Smooth muscle cell (in vitro differentiated cells): ENCODE measurements at regions not wholly inside any gene's neighbourhood (a gene's known extent, or its start where the extent isn't known, plus 50 kb on each side); places are given as distances from the start of the nearest gene placed in this dataset.

ENCODE experiments used
- DNase-seq: peaks from one replicate; lab custom pipeline; 2025; ENCODE audit not compliant: unreplicated experiment; lab: John Stamatoyannopoulos, UW
- H2AFZ ChIP-seq: fragments of 200-600 bp; sonication (generic); 2 replicates; pipeline ENCODE4 v1.6.0; 2016; ENCODE audit warnings: antibody characterized with exemption, low read depth, mild to moderate bottlenecking
- H3F3A ChIP-seq: fragments of 200-600 bp; sonication (generic); 2 replicates; pipeline ENCODE4 v1.6.0; 2017; ENCODE audit warnings: antibody characterized with exemption, low read depth
- H3K27ac ChIP-seq: fragments of 200-600 bp; sonication (generic); 2 replicates; pipeline ENCODE4 v1.5.1; 2016; ENCODE audit warnings: low read depth, mild to moderate bottlenecking
- H3K27me3 ChIP-seq: fragments of 200-600 bp; sonication (generic); 2 replicates; pipeline ENCODE4 v1.6.1; 2016; ENCODE audit warnings: low read depth, mild to moderate bottlenecking
- H3K36me3 ChIP-seq: fragments of 200-600 bp; sonication (generic); 2 replicates; pipeline ENCODE4 v1.5.1; 2016; ENCODE audit warnings: low read depth
- H3K4me1 ChIP-seq: fragments of 200-600 bp; sonication (generic); 2 replicates; pipeline ENCODE4 v1.5.1; 2016; ENCODE audit warnings: low read depth
- H3K4me2 ChIP-seq: fragments of 200-600 bp; sonication (generic); 2 replicates; pipeline ENCODE4 v1.6.0; 2016; ENCODE audit warnings: mild to moderate bottlenecking
- H3K4me3 ChIP-seq: fragments of 200-600 bp; sonication (generic); 2 replicates; pipeline ENCODE4 v1.5.1; 2016; ENCODE audit warnings: mild to moderate bottlenecking
- H3K79me2 ChIP-seq: fragments of 200-600 bp; sonication (generic); 2 replicates; pipeline ENCODE4 v1.6.0; 2016; ENCODE audit warnings: low read depth, mild to moderate bottlenecking
- H3K9ac ChIP-seq: fragments of 200-600 bp; sonication (generic); 2 replicates; pipeline ENCODE4 v1.6.0; 2016; ENCODE audit warnings: low read depth
- H3K9me3 ChIP-seq: fragments of 200-600 bp; sonication (generic); replicated peaks from 2 replicates; pipeline ENCODE4 v1.5.1; 2016; ENCODE audit warnings: low read depth
- H4K20me1 ChIP-seq: fragments of 200-600 bp; sonication (generic); 2 replicates; pipeline ENCODE4 v1.6.0; 2016; ENCODE audit warnings: low read depth
- WGBS: methylation state at CpG from one replicate; pipeline ENCODE4 v1.1.7; 2016; ENCODE audit warnings: low lambda C conversion rate; 5-methylcytosine and 5-hydroxymethylcytosine counted together
- TF ChIP-seq, protein P1 (sequence below): fragments of 200-600 bp; sonication (generic); IDR thresholded peaks from 2 replicates; pipeline ENCODE4 v1.5.1; 2017; ENCODE audit warnings: borderline replicate concordance, mild to moderate bottlenecking, antibody characterized with exemption; ENCODE audit not compliant: insufficient read depth, poor library complexity, severe bottlenecking

GRCh38 chr11:32487270-32487669 lies 51.9 kb upstream of the WT1 start:
- Histone ChIP-seq H3F3A (no peaks in the 10 kb centered on the region), H3K4me3 (no peak overlapping the region), H3K79me2 (no peaks in the 10 kb centered on the region), H4K20me1 (no peaks in the 10 kb centered on the region), H3K9me3 (no peaks in the 10 kb centered on the region), H3K36me3 (no peaks in the 10 kb centered on the region), H3K27ac (no peak overlapping the region), H3K9ac (no peak overlapping the region), H3K4me1 (no peaks in the 10 kb centered on the region), H3K27me3 (peaks cover 16% of the 10 kb centered on the region), H3K4me2 (no peak overlapping the region), H2AFZ (no peak overlapping the region)
- 92% methylated on average over 3 of the region's 3 CpGs for WGBS
- no peak for DNase-seq
- TF ChIP-seq, protein P1, sequence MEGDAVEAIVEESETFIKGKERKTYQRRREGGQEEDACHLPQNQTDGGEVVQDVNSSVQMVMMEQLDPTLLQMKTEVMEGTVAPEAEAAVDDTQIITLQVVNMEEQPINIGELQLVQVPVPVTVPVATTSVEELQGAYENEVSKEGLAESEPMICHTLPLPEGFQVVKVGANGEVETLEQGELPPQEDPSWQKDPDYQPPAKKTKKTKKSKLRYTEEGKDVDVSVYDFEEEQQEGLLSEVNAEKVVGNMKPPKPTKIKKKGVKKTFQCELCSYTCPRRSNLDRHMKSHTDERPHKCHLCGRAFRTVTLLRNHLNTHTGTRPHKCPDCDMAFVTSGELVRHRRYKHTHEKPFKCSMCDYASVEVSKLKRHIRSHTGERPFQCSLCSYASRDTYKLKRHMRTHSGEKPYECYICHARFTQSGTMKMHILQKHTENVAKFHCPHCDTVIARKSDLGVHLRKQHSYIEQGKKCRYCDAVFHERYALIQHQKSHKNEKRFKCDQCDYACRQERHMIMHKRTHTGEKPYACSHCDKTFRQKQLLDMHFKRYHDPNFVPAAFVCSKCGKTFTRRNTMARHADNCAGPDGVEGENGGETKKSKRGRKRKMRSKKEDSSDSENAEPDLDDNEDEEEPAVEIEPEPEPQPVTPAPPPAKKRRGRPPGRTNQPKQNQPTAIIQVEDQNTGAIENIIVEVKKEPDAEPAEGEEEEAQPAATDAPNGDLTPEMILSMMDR = peak; percentile 13

GRCh38 chr11:32485733-32486132 lies 50.4 kb upstream of the WT1 start:
- H3K79me2 ChIP-seq = no peaks in the 10 kb centered on the region
- no peaks in the 10 kb centered on the region for H3F3A ChIP-seq
- no peaks in the 10 kb centered on the region for H4K20me1 ChIP-seq
- no peak overlapping the region for H2AFZ ChIP-seq
- H3K27ac ChIP-seq = no peak overlapping the region
- no peaks in the 10 kb centered on the region for H3K9me3 ChIP-seq
- 83% methylated on average over 5 of the region's 5 CpGs for WGBS
- TF ChIP-seq, protein P1 = no peak
- peaks cover 16% of the 10 kb centered on the region for H3K27me3 ChIP-seq
- no peak for DNase-seq
- H3K4me1 ChIP-seq = peaks cover 7% of the 10 kb centered on the region
- H3K9ac ChIP-seq = no peak overlapping the region
- H3K36me3 ChIP-seq = no peaks in the 10 kb centered on the region
- H3K4me3 ChIP-seq = no peak overlapping the region
- H3K4me2 ChIP-seq = no peak overlapping the region
